GM21360 (cell line): ENCODE measurements at regions not wholly inside any gene's neighbourhood (a gene's known extent, or its start where the extent isn't known, plus 50 kb on each side); places are given as distances from the start of the nearest gene placed in this dataset.

ENCODE experiments used
- ATAC-seq: cut with Tn5 transposase; IDR thresholded peaks from one replicate; pipeline ENCODE4 v1.9.1; 2021; ENCODE audit warnings: mild to moderate bottlenecking, moderate library complexity; ENCODE audit not compliant: unreplicated experiment

GRCh38 chr5:174356536-174356935 lies 311.0 kb downstream of the NSG2 start:
- ATAC-seq: no peak

GRCh38 chr5:174358276-174358675 lies 312.8 kb downstream of the NSG2 start:
- ATAC-seq: no peak

GRCh38 chr5:174359071-174359470 lies 313.6 kb downstream of the NSG2 start:
- ATAC-seq: no peak

- no peak for ATAC-seq
Measured at GRCh38 chr5:174362514-174362913, 317.0 kb downstream of the NSG2 start.

GRCh38 chr5:174363934-174364333 lies 318.4 kb downstream of the NSG2 start:
- ATAC-seq: no peak

- ATAC-seq: no peak
Measured at GRCh38 chr5:174364676-174365075, 319.2 kb downstream of the NSG2 start.

- ATAC-seq: no peak
Measured at GRCh38 chr5:174371600-174372094, 326.1 kb downstream of the NSG2 start.

GRCh38 chr5:174374206-174374605 lies 328.7 kb downstream of the NSG2 start:
- no peak for ATAC-seq

- ATAC-seq: no peak
Measured at GRCh38 chr5:174376056-174376455, 330.6 kb downstream of the NSG2 start.

- no peak for ATAC-seq
Measured at GRCh38 chr5:174376726-174377373, 331.3 kb downstream of the NSG2 start.

- no peak for ATAC-seq
Measured at GRCh38 chr5:174378121-174378874, 332.8 kb downstream of the NSG2 start.

- ATAC-seq: no peak
Measured at GRCh38 chr5:174380311-174380710, 334.8 kb downstream of the NSG2 start.

GRCh38 chr5:174381241-174381640 lies 335.7 kb downstream of the NSG2 start:
- no peak for ATAC-seq

GRCh38 chr5:174383210-174384167 lies 338.0 kb downstream of the NSG2 start:
- ATAC-seq: no peak

GRCh38 chr5:174384509-174384947 lies 339.0 kb downstream of the NSG2 start:
- ATAC-seq: no peak

- ATAC-seq: no peak
Measured at GRCh38 chr5:174386306-174386705, 338.1 kb upstream of the MSX2 start.

- ATAC-seq: no peak
Measured at GRCh38 chr5:174386846-174387245, 337.5 kb upstream of the MSX2 start.

- ATAC-seq: no peak
Measured at GRCh38 chr5:174387448-174387847, 336.9 kb upstream of the MSX2 start.

GRCh38 chr5:174392892-174393291 lies 331.5 kb upstream of the MSX2 start:
- ATAC-seq: no peak

GRCh38 chr5:174396541-174396940 lies 327.8 kb upstream of the MSX2 start:
- ATAC-seq: no peak

- no peak for ATAC-seq
Measured at GRCh38 chr5:174397206-174397605, 327.2 kb upstream of the MSX2 start.
